Left ventricle myocardium inferior (tissue), 1 donor: ENCODE measurements at regions not wholly inside any gene's neighbourhood (a gene's known extent, or its start where the extent isn't known, plus 50 kb on each side); places are given as distances from the start of the nearest gene placed in this dataset.

ENCODE experiments used
- DNase-seq: peaks from one replicate; pipeline ENCODE4 v3.0.0-alpha.2; 2020
- H3K27ac ChIP-seq: fragments of 200-600 bp; replicated peaks from 2 replicates; pipeline ENCODE4 v1.8.0; 2021
- H3K27me3 ChIP-seq: fragments of 200-600 bp; 2 replicates; pipeline ENCODE4 v1.8.0; 2021; ENCODE audit warnings: low read depth
- H3K36me3 ChIP-seq: fragments of 200-600 bp; 2 replicates; pipeline ENCODE4 v1.8.0; 2021
- H3K4me1 ChIP-seq: fragments of 200-600 bp; 2 replicates; pipeline ENCODE4 v1.8.0; 2021
- H3K4me3 ChIP-seq: fragments of 200-600 bp; 2 replicates; pipeline ENCODE4 v1.8.0; 2021; ENCODE audit warnings: mild to moderate bottlenecking, moderate library complexity
- H3K9me3 ChIP-seq: fragments of 200-600 bp; replicated peaks from 2 replicates; pipeline ENCODE4 v1.8.0; 2021
- CTCF ChIP-seq: fragments of 200-600 bp; IDR thresholded peaks from 2 replicates; pipeline ENCODE4 v1.8.0; 2021; ENCODE audit warnings: antibody characterized with exemption, mild to moderate bottlenecking, borderline replicate concordance
- intact Hi-C: fragments of 100-400 bp; cut with micrococcal nuclease; formaldehyde crosslinking; loops from one replicate; pipeline ENCODE4 v1.11.0; 2022
- donor health status: DM: no; HTN: yes; CAD: no; lungs with severe emphysema.

DNA sequence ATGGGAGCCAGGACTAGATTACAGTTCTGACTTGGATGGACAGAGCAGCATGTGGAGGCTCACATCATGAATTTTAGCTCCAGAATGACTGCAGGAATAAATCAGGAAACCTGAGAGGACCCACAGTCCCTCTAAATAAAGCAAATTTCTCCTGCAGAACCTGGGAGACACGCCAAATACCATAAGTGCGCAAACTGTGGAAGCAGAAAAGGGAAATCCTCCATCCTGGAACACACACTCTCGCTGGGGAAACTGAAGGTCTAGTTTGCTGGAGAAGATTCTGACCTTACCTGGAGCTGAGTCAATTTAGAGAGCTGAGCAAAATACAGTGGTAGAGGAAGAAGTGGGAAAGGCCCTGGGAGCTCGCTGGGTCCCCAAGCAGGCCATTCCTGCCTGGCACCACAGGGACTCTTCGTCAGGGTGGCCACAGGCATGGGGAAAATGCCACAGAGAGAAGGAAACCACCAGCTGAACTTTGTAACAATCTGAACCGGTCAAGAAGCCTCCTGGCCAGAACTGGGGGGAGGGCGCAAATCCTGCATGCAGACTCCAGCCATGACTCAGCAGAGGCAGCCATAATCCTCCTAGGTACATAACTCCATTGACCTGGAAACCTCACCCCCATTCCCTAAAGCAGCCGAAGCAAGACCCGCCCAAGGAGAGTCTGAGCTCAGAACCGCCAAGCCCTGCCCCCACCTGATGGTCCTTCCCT, 390.9 kb downstream of the LRRC70 start:
- no peak overlapping the region for H3K4me3 ChIP-seq
- H3K27me3 ChIP-seq: no peaks in the 10 kb centered on the region
- no peak for TF ChIP-seq CTCF
- no peaks in the 10 kb centered on the region for H3K4me1 ChIP-seq
- H3K9me3 ChIP-seq: peaks cover 14% of the 10 kb centered on the region
- H3K36me3 ChIP-seq: no peaks in the 10 kb centered on the region
- H3K27ac ChIP-seq: no peak overlapping the region
- intact Hi-C loops: no loop called here
- DNase-seq: no peak

DNA sequence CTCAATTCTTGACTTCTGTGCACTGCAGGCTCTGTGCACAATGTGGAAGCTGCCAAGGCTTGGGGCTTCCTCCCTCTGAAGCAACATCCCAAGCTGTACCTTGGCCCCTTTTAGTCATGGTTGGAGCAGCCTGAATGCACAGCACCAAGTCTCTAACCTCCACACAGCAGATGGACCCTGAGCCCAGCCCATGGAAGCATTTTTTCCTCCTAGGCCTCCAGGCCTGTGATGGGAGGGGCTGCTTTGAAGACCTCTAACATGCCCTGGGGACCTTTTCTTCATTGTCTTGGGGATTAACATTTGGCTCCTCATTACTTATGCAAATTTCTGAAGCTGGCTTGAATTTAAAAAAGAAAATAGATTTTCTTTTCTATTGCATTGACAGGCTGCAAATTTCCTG, 385.8 kb downstream of the LRRC70 start:
- intact Hi-C loops: no loop called here
- Histone ChIP-seq H3K27ac (no peak overlapping the region), H3K27me3 (no peaks in the 10 kb centered on the region), H3K9me3 (peaks cover 31% of the 10 kb centered on the region), H3K36me3 (no peaks in the 10 kb centered on the region), H3K4me3 (no peak overlapping the region), H3K4me1 (no peaks in the 10 kb centered on the region)
- DNase-seq: no peak
- no peak for TF ChIP-seq CTCF

DNA sequence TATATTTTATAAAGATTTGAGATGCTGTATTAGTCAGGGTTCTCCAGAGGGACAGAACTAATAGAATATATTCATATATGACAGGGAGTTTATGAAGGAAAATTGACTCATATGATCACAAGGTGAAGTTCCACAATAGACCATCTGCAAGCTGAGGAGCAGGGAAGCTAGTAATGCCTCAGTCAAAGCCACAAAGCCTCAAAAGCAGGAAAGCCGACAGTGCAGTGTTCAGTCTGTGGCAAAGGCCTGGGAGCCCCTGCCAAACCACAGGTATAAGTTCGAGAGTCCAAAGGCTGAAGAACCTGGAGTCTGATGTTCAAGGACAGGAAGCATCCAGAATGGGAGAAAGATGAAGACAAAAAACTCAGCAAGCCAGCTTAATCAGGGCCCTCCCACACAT, 382.2 kb downstream of the LRRC70 start:
- no peak overlapping the region for H3K4me3 ChIP-seq
- TF ChIP-seq CTCF: no peak
- H3K36me3 ChIP-seq: no peaks in the 10 kb centered on the region
- H3K4me1 ChIP-seq: no peaks in the 10 kb centered on the region
- no peak overlapping the region for H3K27ac ChIP-seq
- intact Hi-C loops: no loop called here
- no peaks in the 10 kb centered on the region for H3K27me3 ChIP-seq
- DNase-seq: no peak
- peaks cover 29% of the 10 kb centered on the region for H3K9me3 ChIP-seq

DNA sequence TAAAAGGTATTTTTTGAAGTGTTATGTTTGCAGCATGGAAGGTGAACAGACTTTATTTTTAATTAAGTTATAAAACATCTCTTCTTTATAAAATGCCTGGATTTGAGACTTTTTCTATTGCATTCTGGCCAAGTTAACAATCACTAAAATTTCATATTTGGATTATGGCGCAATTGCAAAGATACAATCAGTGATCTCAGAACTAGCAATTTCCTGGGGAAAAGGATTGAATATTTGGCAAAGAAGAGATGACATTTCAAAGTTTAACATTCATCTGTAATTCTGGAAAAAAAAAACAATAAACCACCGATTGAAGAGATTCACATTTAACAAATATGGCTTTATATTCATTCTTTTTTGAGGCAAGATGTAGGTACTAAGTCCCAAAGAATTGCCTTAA, 378.0 kb downstream of the LRRC70 start:
- no peak for DNase-seq
- H3K27me3 ChIP-seq: no peaks in the 10 kb centered on the region
- no peaks in the 10 kb centered on the region for H3K9me3 ChIP-seq
- TF ChIP-seq CTCF: no peak
- H3K4me1 ChIP-seq: no peaks in the 10 kb centered on the region
- H3K4me3 ChIP-seq: no peak overlapping the region
- H3K27ac ChIP-seq: no peak overlapping the region
- intact Hi-C loops: no loop called here
- no peaks in the 10 kb centered on the region for H3K36me3 ChIP-seq

- H3K27me3 ChIP-seq: no peaks in the 10 kb centered on the region
Observed at GRCh38 chr5:62954578-62954977, 376.0 kb downstream of the LRRC70 start.

More at GRCh38 chr5:62954578-62954977, 376.0 kb downstream of the LRRC70 start:
- no peak for DNase-seq
- Histone ChIP-seq H3K36me3 (no peaks in the 10 kb centered on the region), H3K9me3 (no peaks in the 10 kb centered on the region), H3K27ac (no peak overlapping the region), H3K4me3 (no peak overlapping the region), H3K4me1 (no peaks in the 10 kb centered on the region)
- no peak for TF ChIP-seq CTCF
- intact Hi-C loops: no loop called here
